Trophoblast cell (in vitro differentiated cells and primary cell): ENCODE measurements at regions not wholly inside any gene's neighbourhood (a gene's known extent, or its start where the extent isn't known, plus 50 kb on each side); places are given as distances from the start of the nearest gene placed in this dataset.
"Not testable (repeated sequence)": the region's sequence is repeated elsewhere in the genome, so short reads cannot be mapped to it uniquely, and the experiment has no call there.

Experiments
- DNase-seq, 2 donors: peaks; one replicate each; pipeline ENCODE4 v3.0.0-alpha.2; 2016
- H2AFZ ChIP-seq: 2 replicates; pipeline ENCODE4 v1.6.1; 2013; ENCODE audit warnings: low read length, moderate library complexity, mild to moderate bottlenecking; ENCODE audit not compliant: insufficient read depth, poor library complexity
- H2AK5ac ChIP-seq: 2 replicates; pipeline ENCODE4 v1.6.1; 2013; ENCODE audit warnings: mild to moderate bottlenecking, low read length
- H2BK120ac ChIP-seq: 2 replicates; pipeline ENCODE4 v1.6.1; 2013; ENCODE audit warnings: low read length, mild to moderate bottlenecking, moderate library complexity; ENCODE audit not compliant: insufficient read depth, poor library complexity
- H2BK12ac ChIP-seq: 2 replicates; pipeline ENCODE4 v1.6.1; 2013; ENCODE audit warnings: mild to moderate bottlenecking, low read length, moderate library complexity
- H2BK5ac ChIP-seq: 2 replicates; pipeline ENCODE4 v1.6.1; 2013; ENCODE audit warnings: low read length, low read depth, moderate library complexity, mild to moderate bottlenecking; ENCODE audit not compliant: poor library complexity
- H3K14ac ChIP-seq: 2 replicates; pipeline ENCODE4 v1.6.1; 2013; ENCODE audit warnings: mild to moderate bottlenecking, low read length
- H3K18ac ChIP-seq: 2 replicates; pipeline ENCODE4 v1.6.1; 2013; ENCODE audit warnings: mild to moderate bottlenecking, low read length
- H3K23ac ChIP-seq: 2 replicates; pipeline ENCODE4 v1.6.1; 2013; ENCODE audit warnings: low read length
- H3K27ac ChIP-seq: 2 replicates; pipeline ENCODE4 v1.5.1; 2013; ENCODE audit warnings: low read depth, mild to moderate bottlenecking, inconsistent platforms, low read length, moderate library complexity
- H3K27me3 ChIP-seq: 2 replicates; pipeline ENCODE4 v1.6.1; 2013; ENCODE audit warnings: inconsistent platforms, mild to moderate bottlenecking, low read length, moderate library complexity; ENCODE audit not compliant: insufficient read depth
- H3K36me3 ChIP-seq, 2 experiments: 1 replicate in 1 of 2; 2 replicates in 1 of 2; pipeline ENCODE4 v1.6.1; 2013; ENCODE audit warnings: low read length in 2 of 2, mild to moderate bottlenecking in 2 of 2, moderate library complexity in 1 of 2; ENCODE audit not compliant: insufficient read depth in 2 of 2, control insufficient read depth in 1 of 2
- H3K4ac ChIP-seq: 2 replicates; pipeline ENCODE4 v1.6.1; 2013; ENCODE audit warnings: low read depth, mild to moderate bottlenecking, low read length, moderate library complexity
- H3K4me1 ChIP-seq, 2 experiments: 1 replicate in 1 of 2; 2 replicates in 1 of 2; pipeline ENCODE4 v1.6.1; 2013; ENCODE audit warnings: low read length in 2 of 2, mild to moderate bottlenecking in 2 of 2, moderate library complexity in 1 of 2; ENCODE audit not compliant: insufficient read depth in 2 of 2, control insufficient read depth in 1 of 2
- H3K4me2 ChIP-seq: 2 replicates; pipeline ENCODE4 v1.6.1; 2013; ENCODE audit warnings: inconsistent platforms, mild to moderate bottlenecking, low read length, moderate library complexity
- H3K4me3 ChIP-seq: 2 replicates; pipeline ENCODE4 v1.5.1; 2013; ENCODE audit warnings: mild to moderate bottlenecking, low read depth, low read length, inconsistent platforms
- H3K79me1 ChIP-seq: one replicate; pipeline ENCODE4 v1.6.1; 2013; ENCODE audit warnings: low read length
- H3K79me2 ChIP-seq: 2 replicates; pipeline ENCODE4 v1.6.1; 2013; ENCODE audit warnings: low read length, mild to moderate bottlenecking; ENCODE audit not compliant: control insufficient read depth, insufficient read depth, poor library complexity
- H3K9ac ChIP-seq: 2 replicates; pipeline ENCODE4 v1.6.1; 2013; ENCODE audit warnings: mild to moderate bottlenecking, low read length
- H3K9me3 ChIP-seq: 2 replicates; pipeline ENCODE4 v1.6.1; 2013; ENCODE audit warnings: low read depth, mild to moderate bottlenecking, control low read depth, inconsistent platforms, low read length; ENCODE audit not compliant: insufficient read depth
- H4K12ac ChIP-seq: 2 replicates; pipeline ENCODE4 v1.6.1; 2013; ENCODE audit warnings: low read depth, mild to moderate bottlenecking, low read length, moderate library complexity
- H4K8ac ChIP-seq: 2 replicates; pipeline ENCODE4 v1.6.1; 2013; ENCODE audit warnings: low read depth, mild to moderate bottlenecking, low read length, moderate library complexity
- H4K91ac ChIP-seq: one replicate; pipeline ENCODE4 v1.6.1; 2013; ENCODE audit warnings: low read depth, mild to moderate bottlenecking, low read length, moderate library complexity
- WGBS: extraction: QIAGEN DNeasy Blood & Tissue Kit; methylation state at CpG from one replicate; pipeline ENCODE4 v1.1.7; 2013; ENCODE audit warnings: missing lambda C conversion rate; ENCODE audit not compliant: insufficient read length, insufficient coverage; ENCODE audit errors: extremely low coverage; 5-methylcytosine and 5-hydroxymethylcytosine counted together

DNA sequence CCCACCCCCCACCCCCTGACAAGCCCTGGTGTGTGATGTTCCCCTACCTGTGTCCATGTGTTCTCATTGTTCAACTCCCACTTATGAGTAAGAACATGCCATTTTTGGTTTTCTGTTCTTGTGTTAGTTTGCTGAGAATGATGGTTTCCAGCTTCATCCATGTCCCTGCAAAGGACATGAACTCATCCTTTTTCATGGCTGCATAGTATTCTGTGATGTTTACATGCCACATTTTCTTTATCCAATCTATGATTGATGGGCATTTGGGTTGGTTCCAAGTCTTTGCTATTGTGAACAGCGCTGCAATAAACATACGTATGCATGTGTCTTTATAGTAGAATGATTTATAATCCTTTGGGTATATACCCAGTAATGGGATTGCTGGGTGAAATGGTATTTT is 74.8 kb upstream of the PHACTR1 start:
- not testable (repeated sequence) for H3K27ac ChIP-seq, H4K91ac ChIP-seq, H4K12ac ChIP-seq, H3K14ac ChIP-seq, H3K18ac ChIP-seq, H3K79me2 ChIP-seq, H2AK5ac ChIP-seq, H2BK5ac ChIP-seq, H3K9ac ChIP-seq, H4K8ac ChIP-seq, H2AFZ ChIP-seq, DNase-seq, H3K4ac ChIP-seq, H3K79me1 ChIP-seq, H3K36me3 ChIP-seq, H2BK12ac ChIP-seq, H3K4me1 ChIP-seq, H2BK120ac ChIP-seq, H3K9me3 ChIP-seq, H3K4me3 ChIP-seq, H3K27me3 ChIP-seq, H3K23ac ChIP-seq, H3K4me2 ChIP-seq
- no CpG with 5 or more reads among the region's 2 CpGs for WGBS

DNA sequence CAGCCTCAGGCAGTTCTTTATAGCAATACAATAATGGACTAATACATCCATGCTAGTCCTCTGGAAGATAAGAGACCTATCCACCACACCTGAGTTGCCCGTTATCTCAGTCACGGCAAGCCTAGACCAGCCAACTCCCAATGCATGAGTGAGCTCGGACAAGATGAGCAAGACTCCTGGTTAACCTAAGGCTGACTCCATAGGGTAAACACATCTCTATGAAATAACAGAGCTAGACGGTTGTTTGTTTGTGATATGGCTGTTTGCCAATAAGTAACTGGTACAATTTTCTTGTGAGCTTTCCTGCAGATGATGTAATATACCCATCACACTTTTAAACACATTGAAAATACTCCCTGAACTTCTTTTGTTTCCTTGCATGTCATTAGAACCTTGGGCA is 70.6 kb upstream of the PHACTR1 start:
- Histone ChIP-seq H3K79me1 (no peaks in the 10 kb centered on the region), H3K4me1 (no peaks in the 10 kb centered on the region), H3K4me3 (no peak overlapping the region), H3K79me2 (no peaks in the 10 kb centered on the region), H2BK5ac (no peak overlapping the region), H4K8ac (no peak overlapping the region), H4K91ac (no peak overlapping the region), H3K4ac (no peak overlapping the region), H2AFZ (no peak overlapping the region), H2BK12ac (no peak overlapping the region), H3K27ac (no peak overlapping the region), H3K14ac (no peak overlapping the region), H3K23ac (no peak overlapping the region), H2AK5ac (no peak overlapping the region), H3K9ac (no peak overlapping the region), H3K36me3 (no peaks in the 10 kb centered on the region), H3K9me3 (no peaks in the 10 kb centered on the region), H3K4me2 (no peak overlapping the region), H3K27me3 (no peaks in the 10 kb centered on the region), H3K18ac (no peak overlapping the region), H2BK120ac (no peak overlapping the region), H4K12ac (no peak overlapping the region)
- DNase-seq = no peak
- WGBS = no CpG with 5 or more reads among the region's 4 CpGs

DNA sequence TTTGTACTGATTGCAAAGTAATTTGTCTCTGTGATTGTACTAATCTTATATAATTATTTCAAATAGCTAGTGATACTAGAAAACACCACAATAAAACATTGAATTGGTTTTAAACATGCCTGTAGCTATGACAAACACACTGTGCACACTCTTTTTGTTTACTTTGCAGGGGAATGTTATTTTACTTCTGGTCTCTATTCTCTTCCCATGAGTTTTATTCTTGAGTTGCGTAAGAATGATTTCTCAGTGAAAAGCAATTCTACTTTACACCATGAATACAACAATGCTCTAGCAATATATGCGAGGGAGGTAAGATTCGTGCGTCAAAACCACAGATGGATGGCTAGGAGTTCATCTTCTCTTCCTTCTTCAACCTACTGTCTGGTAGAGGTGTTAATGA is 68.4 kb upstream of the PHACTR1 start:
- Histone ChIP-seq H2BK5ac (no peak overlapping the region), H3K4me2 (no peak overlapping the region), H3K27ac (no peak overlapping the region), H3K79me1 (no peaks in the 10 kb centered on the region), H3K27me3 (no peaks in the 10 kb centered on the region), H4K12ac (no peak overlapping the region), H3K36me3 (no peaks in the 10 kb centered on the region), H3K9me3 (no peaks in the 10 kb centered on the region), H3K9ac (no peak overlapping the region), H2AK5ac (no peak overlapping the region), H3K14ac (no peak overlapping the region), H3K4me1 (no peaks in the 10 kb centered on the region), H3K18ac (no peak overlapping the region), H2BK12ac (no peak overlapping the region), H3K79me2 (no peaks in the 10 kb centered on the region), H4K8ac (no peak overlapping the region), H2BK120ac (no peak overlapping the region), H3K4me3 (no peak overlapping the region), H4K91ac (no peak overlapping the region), H2AFZ (no peak overlapping the region), H3K23ac (no peak overlapping the region), H3K4ac (no peak overlapping the region)
- DNase-seq = no peak
- WGBS = no CpG with 5 or more reads among the region's 4 CpGs

DNA sequence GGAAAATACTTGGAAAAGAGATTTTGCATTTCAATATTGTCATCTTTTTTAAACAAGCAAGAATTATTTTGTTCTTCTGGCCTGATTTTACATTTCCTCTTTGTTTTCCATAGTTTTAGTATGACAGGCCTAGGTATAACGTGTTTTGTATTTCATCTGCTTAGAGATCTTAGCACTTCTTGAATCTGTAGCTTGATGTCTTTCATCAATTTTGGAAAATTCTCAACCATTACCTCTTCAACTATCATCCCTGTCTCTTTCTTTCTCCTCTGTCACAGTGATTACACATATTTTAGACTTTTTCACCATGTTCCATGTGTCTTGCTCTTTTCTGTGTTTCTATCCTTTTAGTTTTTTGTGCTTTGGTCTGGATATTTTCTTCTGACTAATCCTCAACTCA is 67.2 kb upstream of the PHACTR1 start:
- no peaks in the 10 kb centered on the region for H3K4me1 ChIP-seq
- no peak overlapping the region for H3K4me2 ChIP-seq
- H2BK5ac ChIP-seq = no peak overlapping the region
- H4K8ac ChIP-seq = no peak overlapping the region
- no peaks in the 10 kb centered on the region for H3K79me2 ChIP-seq
- H3K23ac ChIP-seq = no peak overlapping the region
- H4K12ac ChIP-seq = no peak overlapping the region
- H3K27ac ChIP-seq = no peak overlapping the region
- no peak overlapping the region for H2AFZ ChIP-seq
- no peaks in the 10 kb centered on the region for H3K79me1 ChIP-seq
- H3K27me3 ChIP-seq = no peaks in the 10 kb centered on the region
- H3K18ac ChIP-seq = no peak overlapping the region
- no peak overlapping the region for H3K4me3 ChIP-seq
- WGBS = no CpG with 5 or more reads among the region's 1 CpG
- no peaks in the 10 kb centered on the region for H3K36me3 ChIP-seq
- H3K9ac ChIP-seq = no peak overlapping the region
- H4K91ac ChIP-seq = no peak overlapping the region
- no peaks in the 10 kb centered on the region for H3K9me3 ChIP-seq
- H2BK12ac ChIP-seq = no peak overlapping the region
- H2BK120ac ChIP-seq = no peak overlapping the region
- DNase-seq = no peak
- H3K4ac ChIP-seq = no peak overlapping the region
- H3K14ac ChIP-seq = no peak overlapping the region
- H2AK5ac ChIP-seq = no peak overlapping the region
